Activated CD8-positive, alpha-beta memory T cell treated with anti-CD3 and anti-CD28 coated beads for 1 hour (primary cell): ENCODE measurements at regions not wholly inside any gene's neighbourhood (a gene's known extent, or its start where the extent isn't known, plus 50 kb on each side); places are given as distances from the start of the nearest gene placed in this dataset.
"Not testable (repeated sequence)": the region's sequence is repeated elsewhere in the genome, so short reads cannot be mapped to it uniquely, and the experiment has no call there.

Experiments used
- DNase-seq, 2 donors: peaks; one replicate each; pipeline ENCODE4 v3.0.0-alpha.2; 2020; ENCODE audit warnings: low read depth in 1 of 2; ENCODE audit errors: extremely low read depth in 1 of 2

- DNase-seq, result not testable (repeated sequence)
These were observed 160.7 kb downstream of the DUSP6 start for GRCh38 chr12:89191597-89191996.

- no peak for DNase-seq
These were observed 162.9 kb downstream of the DUSP6 start for GRCh38 chr12:89189448-89189847.

GRCh38 chr12:89187507-89187906 is 164.8 kb downstream of the DUSP6 start:
- DNase-seq, result no peak

- no peak for DNase-seq
These were observed 166.4 kb downstream of the DUSP6 start for GRCh38 chr12:89185889-89186288.

- DNase-seq, result no peak
These were observed 167.1 kb downstream of the DUSP6 start for GRCh38 chr12:89185181-89185580.

GRCh38 chr12:89183985-89184435 is 168.3 kb downstream of the DUSP6 start:
- DNase-seq, result no peak

GRCh38 chr12:89181271-89181920 is 170.9 kb downstream of the DUSP6 start:
- DNase-seq, result no peak

- no peak for DNase-seq
These were observed 171.8 kb downstream of the DUSP6 start for GRCh38 chr12:89180496-89180895.

- DNase-seq, result no peak
These were observed 172.3 kb downstream of the DUSP6 start for GRCh38 chr12:89179983-89180382.

- DNase-seq, result no peak
These were observed 173.1 kb downstream of the DUSP6 start for GRCh38 chr12:89179245-89179644.

GRCh38 chr12:89177802-89178395 is 174.4 kb downstream of the DUSP6 start:
- no peak for DNase-seq

- no peak for DNase-seq
These were observed 175.6 kb downstream of the DUSP6 start for GRCh38 chr12:89176676-89177075.

- no peak for DNase-seq
These were observed 178.6 kb downstream of the DUSP6 start for GRCh38 chr12:89173678-89174077.

GRCh38 chr12:89173096-89173495 is 179.2 kb downstream of the DUSP6 start:
- DNase-seq, result no peak

GRCh38 chr12:89172224-89172623 is 180.1 kb downstream of the DUSP6 start:
- no peak for DNase-seq

GRCh38 chr12:89169321-89169720 is 183.0 kb downstream of the DUSP6 start:
- DNase-seq, result no peak

- no peak for DNase-seq
These were observed 184.3 kb downstream of the DUSP6 start for GRCh38 chr12:89167986-89168385.

GRCh38 chr12:89166525-89166934 is 185.8 kb downstream of the DUSP6 start:
- no peak for DNase-seq

- no peak for DNase-seq
These were observed 186.2 kb downstream of the DUSP6 start for GRCh38 chr12:89166121-89166520.

GRCh38 chr12:89165703-89166102 is 186.6 kb downstream of the DUSP6 start:
- no peak for DNase-seq

GRCh38 chr12:89163918-89164317 is 188.4 kb downstream of the DUSP6 start:
- DNase-seq, result no peak

- no peak for DNase-seq
These were observed 189.6 kb downstream of the DUSP6 start for GRCh38 chr12:89162589-89163261.
